Mesothelial cell of epicardium (in vitro differentiated cells): ENCODE measurements at regions not wholly inside any gene's neighbourhood (a gene's known extent, or its start where the extent isn't known, plus 50 kb on each side); places are given as distances from the start of the nearest gene placed in this dataset.

Experiments
- DNase-seq, 2 experiments: peaks; one replicate each; pipeline ENCODE4 v3.0.0; 2021; ENCODE audit warnings: low spot score in 2 of 2; ENCODE audit not compliant: unreplicated experiment in 2 of 2
- H3K27ac Mint-ChIP-seq: 2 replicates; pipeline ENCODE4 v1.8.0; 2021; ENCODE audit warnings: mixed read lengths
- H3K27me3 Mint-ChIP-seq: 2 replicates; pipeline ENCODE4 v1.8.0; 2021; ENCODE audit warnings: low read depth, mixed read lengths
- H3K36me3 Mint-ChIP-seq: 2 replicates; pipeline ENCODE4 v1.8.0; 2021; ENCODE audit warnings: mixed read lengths
- H3K4me1 Mint-ChIP-seq: 2 replicates; pipeline ENCODE4 v1.8.0; 2021; ENCODE audit warnings: mixed read lengths
- H3K4me3 Mint-ChIP-seq: 2 replicates; pipeline ENCODE4 v1.8.0; 2021; ENCODE audit warnings: mild to moderate bottlenecking, moderate library complexity, mixed read lengths
- H3K9me3 Mint-ChIP-seq: 2 replicates; pipeline ENCODE4 v1.8.0; 2021; ENCODE audit warnings: mixed read lengths
- CTCF ChIP-seq: fragments of 200-600 bp; sonication (generic); IDR thresholded peaks from one replicate; pipeline ENCODE4 v1.5.0; 2021; ENCODE audit warnings: antibody characterized with exemption; ENCODE audit not compliant: unreplicated experiment

GRCh38 chr3:83034806-83035703, 1273.6 kb upstream of the GBE1 start:
- no peak for TF ChIP-seq CTCF
- Mint-ChIP-seq H3K27me3 (no peaks in the 10 kb centered on the region), H3K4me3 (no peak overlapping the region), H3K27ac (no peak overlapping the region), H3K36me3 (no peaks in the 10 kb centered on the region), H3K9me3 (peaks cover 5% of the 10 kb centered on the region), H3K4me1 (no peaks in the 10 kb centered on the region)
- peak in 1 of 2 experiments; percentile 36 for DNase-seq

GRCh38 chr3:83033133-83033532, 1271.7 kb upstream of the GBE1 start:
- Mint-ChIP-seq H3K9me3 (peaks cover 12% of the 10 kb centered on the region), H3K4me3 (no peak overlapping the region), H3K27me3 (no peaks in the 10 kb centered on the region), H3K27ac (no peak overlapping the region), H3K4me1 (no peaks in the 10 kb centered on the region), H3K36me3 (no peaks in the 10 kb centered on the region)
- DNase-seq, result no peak
- TF ChIP-seq CTCF, result no peak

- H3K9me3 Mint-ChIP-seq, result no peaks in the 10 kb centered on the region
- DNase-seq, result peak in 1 of 2 experiments; percentile 36
- no peak for TF ChIP-seq CTCF
- no peak overlapping the region for H3K4me3 Mint-ChIP-seq
- no peaks in the 10 kb centered on the region for H3K4me1 Mint-ChIP-seq
- no peak overlapping the region for H3K27ac Mint-ChIP-seq
- no peaks in the 10 kb centered on the region for H3K36me3 Mint-ChIP-seq
- no peaks in the 10 kb centered on the region for H3K27me3 Mint-ChIP-seq
Measured at GRCh38 chr3:83023086-83023485, 1261.6 kb upstream of the GBE1 start.

GRCh38 chr3:83011481-83011880, 1250.0 kb upstream of the GBE1 start:
- no peak for DNase-seq
- TF ChIP-seq CTCF, result no peak
- no peak overlapping the region for H3K27ac Mint-ChIP-seq
- no peak overlapping the region for H3K4me3 Mint-ChIP-seq
- H3K4me1 Mint-ChIP-seq, result peaks cover 3% of the 10 kb centered on the region
- no peaks in the 10 kb centered on the region for H3K27me3 Mint-ChIP-seq
- H3K9me3 Mint-ChIP-seq, result no peaks in the 10 kb centered on the region
- H3K36me3 Mint-ChIP-seq, result no peaks in the 10 kb centered on the region

GRCh38 chr3:83003917-83004316, 1242.5 kb upstream of the GBE1 start:
- TF ChIP-seq CTCF, result no peak
- Mint-ChIP-seq H3K9me3 (no peaks in the 10 kb centered on the region), H3K4me3 (no peak overlapping the region), H3K4me1 (no peaks in the 10 kb centered on the region), H3K27me3 (peaks cover 4% of the 10 kb centered on the region), H3K27ac (no peak overlapping the region), H3K36me3 (no peaks in the 10 kb centered on the region)
- no peak for DNase-seq
